ENCODE measurements at regions not wholly inside any gene's neighbourhood (a gene's known extent, or its start where the extent isn't known, plus 50 kb on each side); places are given as distances from the start of the nearest gene placed in this dataset.

DNA sequence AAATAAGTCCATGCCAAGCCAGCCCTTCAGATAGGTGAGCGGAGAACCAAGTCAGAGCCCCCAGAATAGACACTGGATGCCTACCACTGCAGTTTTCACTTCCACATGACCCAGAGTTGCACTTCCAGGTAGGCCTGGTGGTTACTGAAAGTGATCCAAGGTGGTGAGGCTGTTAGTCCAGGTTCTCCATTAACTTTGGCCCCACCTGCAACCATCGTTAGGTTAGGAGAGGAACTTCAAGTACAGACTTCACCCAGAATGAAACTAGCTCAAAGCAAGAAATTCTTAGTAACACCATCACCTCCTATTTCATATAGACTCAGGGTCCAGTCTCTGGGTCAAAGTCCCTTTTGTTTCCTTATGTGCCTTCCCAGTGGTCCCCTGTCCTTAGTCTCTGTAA, 293.1 kb upstream of the ID2 start (continued):
- TF ChIP-seq DACH1 (IDR thresholded peaks at IDR 0.05; ENCODE audit: partially characterized antibody) (no peak), IRF2 (CRISPR knock-in tag; IDR thresholded peaks at IDR 0.05) (no peak), MAFK (IDR thresholded peaks at IDR 0.05; ENCODE audit: low read length) (no peak), L3MBTL2 (IDR thresholded peaks at IDR 0.05) (no peak), POLR2G (IDR thresholded peaks at IDR 0.05; ENCODE audit: low read depth, low read length) (no peak), SREBF2 (CRISPR knock-in tag; IDR thresholded peaks at IDR 0.05) (no peak), TFAM (CRISPR knock-in tag; conservative IDR thresholded peaks at IDR 0.05) (no peak)
- TF ChIP-seq, protein P1, sequence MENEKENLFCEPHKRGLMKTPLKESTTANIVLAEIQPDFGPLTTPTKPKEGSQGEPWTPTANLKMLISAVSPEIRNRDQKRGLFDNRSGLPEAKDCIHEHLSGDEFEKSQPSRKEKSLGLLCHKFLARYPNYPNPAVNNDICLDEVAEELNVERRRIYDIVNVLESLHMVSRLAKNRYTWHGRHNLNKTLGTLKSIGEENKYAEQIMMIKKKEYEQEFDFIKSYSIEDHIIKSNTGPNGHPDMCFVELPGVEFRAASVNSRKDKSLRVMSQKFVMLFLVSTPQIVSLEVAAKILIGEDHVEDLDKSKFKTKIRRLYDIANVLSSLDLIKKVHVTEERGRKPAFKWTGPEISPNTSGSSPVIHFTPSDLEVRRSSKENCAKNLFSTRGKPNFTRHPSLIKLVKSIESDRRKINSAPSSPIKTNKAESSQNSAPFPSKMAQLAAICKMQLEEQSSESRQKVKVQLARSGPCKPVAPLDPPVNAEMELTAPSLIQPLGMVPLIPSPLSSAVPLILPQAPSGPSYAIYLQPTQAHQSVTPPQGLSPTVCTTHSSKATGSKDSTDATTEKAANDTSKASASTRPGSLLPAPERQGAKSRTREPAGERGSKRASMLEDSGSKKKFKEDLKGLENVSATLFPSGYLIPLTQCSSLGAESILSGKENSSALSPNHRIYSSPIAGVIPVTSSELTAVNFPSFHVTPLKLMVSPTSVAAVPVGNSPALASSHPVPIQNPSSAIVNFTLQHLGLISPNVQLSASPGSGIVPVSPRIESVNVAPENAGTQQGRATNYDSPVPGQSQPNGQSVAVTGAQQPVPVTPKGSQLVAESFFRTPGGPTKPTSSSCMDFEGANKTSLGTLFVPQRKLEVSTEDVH (IDR thresholded peaks at IDR 0.05; ENCODE audit: low read depth, partially characterized antibody), result no peak

DNA sequence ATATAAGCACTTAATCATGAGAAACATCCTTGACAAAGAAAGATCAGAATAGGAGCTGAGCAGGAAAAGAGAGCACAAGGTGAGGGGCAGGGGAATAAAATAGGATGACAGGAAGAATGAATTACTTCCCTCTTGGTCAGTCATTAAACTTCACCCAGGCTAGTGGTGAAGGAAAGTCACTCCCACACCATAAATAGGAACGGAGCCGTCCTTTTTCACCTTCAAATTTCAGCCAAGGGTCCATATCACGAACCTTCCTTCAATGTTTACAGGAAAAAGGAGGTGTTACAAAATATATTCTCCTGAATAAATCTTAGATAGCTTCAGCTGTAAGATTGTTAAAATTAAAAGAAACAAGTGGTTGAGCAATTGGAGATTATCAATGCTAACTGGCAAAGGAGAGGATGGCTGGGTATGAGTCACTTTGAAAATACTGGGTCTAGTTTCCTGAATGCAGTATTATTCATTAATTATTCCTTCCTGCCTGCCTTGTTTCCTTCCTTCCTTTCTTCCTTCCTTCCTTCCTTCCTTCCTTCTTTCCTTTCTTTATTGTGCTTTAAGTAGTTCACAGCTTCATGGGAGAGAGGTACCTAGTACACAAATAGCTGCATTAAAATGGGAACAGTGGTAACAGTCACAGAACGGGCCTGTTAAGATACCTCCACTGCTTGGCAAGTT, 292.3 kb upstream of the ID2 start:
- Histone ChIP-seq H2AFZ (ENCODE audit: low read depth, low read length) (no peak overlapping the region), H3K9me3 (replicated peaks; ENCODE audit: control insufficient read depth, insufficient read depth, low read depth, low read length) (no peaks in the 10 kb centered on the region), H4K20me1 (replicated peaks; ENCODE audit: control insufficient read depth, insufficient read depth, low read length) (no peaks in the 10 kb centered on the region), H3K36me3 (ENCODE audit: control insufficient read depth, insufficient read depth, low read length) (no peaks in the 10 kb centered on the region), H3K79me2 (ENCODE audit: control insufficient read depth, insufficient read depth, low read length) (no peaks in the 10 kb centered on the region), H3K27me3 (ENCODE audit: control insufficient read depth in 2 of 2, insufficient read depth in 2 of 2, low read length in 2 of 2) (peaks cover 2 to 8% of the 10 kb centered on the region in 2 experiments; a peak in 2 of 5 replicates), H3K27ac (ENCODE audit: extremely low read depth, low read depth, low read length) (no peak overlapping the region), H3K9ac (ENCODE audit: insufficient read depth in 1 of 2, low read depth in 2 of 2, low read length in 2 of 2) (no peak overlapping the region), H3K4me1 (replicated peaks in 1 of 2; ENCODE audit: control insufficient read depth in 2 of 2, insufficient read depth in 2 of 2, low read length in 2 of 2) (no peaks in the 10 kb centered on the region), H3K4me2 (ENCODE audit: insufficient read depth, low read length) (no peak overlapping the region), H3K9me1 (ENCODE audit: control insufficient read depth, insufficient read depth, low read length) (no peaks in the 10 kb centered on the region), H3K4me3 (no peak overlapping the region)
- ChIA-PET CTCF (ENCODE audit: low intra/inter-chr PET ratio) (no interaction called here), POLR2A (interaction anchor here (0.6 kb wide), 1 partner anchor 812 kb away, joined by 4 read pairs; no protein-coding TSS in a partner anchor)
- FAIRE-seq (no peak), ATAC-seq (no peak), DNase-seq (ENCODE audit: extremely low read depth in 1 of 4, low spot score in 3 of 4) (no peak)
- intact Hi-C loops (cut with micrococcal nuclease) (no loop called here), in situ Hi-C loops (cut with MboI) (no loop called here)
- WGBS (ENCODE audit: insufficient coverage, low coverage, missing lambda C conversion rate), result 2% methylated on average over 4 of the region's 4 CpGs
- BruUV-seq (replicated peaks), result no TSS peak
- TF ChIP-seq GTF2E2 (tag; IDR thresholded peaks at IDR 0.05) (no peak), RFX1 (IDR thresholded peaks at IDR 0.05) (no peak), FOXK2 (conservative IDR thresholded peaks at IDR 0.05 in 1 of 2, IDR thresholded peaks at IDR 0.05 in 1 of 2; ENCODE audit: low read depth in 2 of 2) (no peak), MAFF (IDR thresholded peaks at IDR 0.05; ENCODE audit: low read length) (no peak), SAP30 (IDR thresholded peaks at IDR 0.05; ENCODE audit: borderline replicate concordance, insufficient read depth, low read depth, low read length, poor library complexity, severe bottlenecking) (no peak)
- TF ChIP-seq, protein P2, sequence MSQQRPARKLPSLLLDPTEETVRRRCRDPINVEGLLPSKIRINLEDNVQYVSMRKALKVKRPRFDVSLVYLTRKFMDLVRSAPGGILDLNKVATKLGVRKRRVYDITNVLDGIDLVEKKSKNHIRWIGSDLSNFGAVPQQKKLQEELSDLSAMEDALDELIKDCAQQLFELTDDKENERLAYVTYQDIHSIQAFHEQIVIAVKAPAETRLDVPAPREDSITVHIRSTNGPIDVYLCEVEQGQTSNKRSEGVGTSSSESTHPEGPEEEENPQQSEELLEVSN (IDR thresholded peaks at IDR 0.05; ENCODE audit: borderline replicate concordance in 1 of 2, extremely low read depth in 1 of 2, insufficient read depth in 1 of 2, insufficient read length in 1 of 2, low read depth in 1 of 2, low read length in 1 of 2, poor library complexity in 1 of 2, severe bottlenecking in 1 of 2), result no peak
- TF ChIP-seq, protein P3, sequence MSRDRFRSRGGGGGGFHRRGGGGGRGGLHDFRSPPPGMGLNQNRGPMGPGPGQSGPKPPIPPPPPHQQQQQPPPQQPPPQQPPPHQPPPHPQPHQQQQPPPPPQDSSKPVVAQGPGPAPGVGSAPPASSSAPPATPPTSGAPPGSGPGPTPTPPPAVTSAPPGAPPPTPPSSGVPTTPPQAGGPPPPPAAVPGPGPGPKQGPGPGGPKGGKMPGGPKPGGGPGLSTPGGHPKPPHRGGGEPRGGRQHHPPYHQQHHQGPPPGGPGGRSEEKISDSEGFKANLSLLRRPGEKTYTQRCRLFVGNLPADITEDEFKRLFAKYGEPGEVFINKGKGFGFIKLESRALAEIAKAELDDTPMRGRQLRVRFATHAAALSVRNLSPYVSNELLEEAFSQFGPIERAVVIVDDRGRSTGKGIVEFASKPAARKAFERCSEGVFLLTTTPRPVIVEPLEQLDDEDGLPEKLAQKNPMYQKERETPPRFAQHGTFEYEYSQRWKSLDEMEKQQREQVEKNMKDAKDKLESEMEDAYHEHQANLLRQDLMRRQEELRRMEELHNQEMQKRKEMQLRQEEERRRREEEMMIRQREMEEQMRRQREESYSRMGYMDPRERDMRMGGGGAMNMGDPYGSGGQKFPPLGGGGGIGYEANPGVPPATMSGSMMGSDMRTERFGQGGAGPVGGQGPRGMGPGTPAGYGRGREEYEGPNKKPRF (IDR thresholded peaks at IDR 0.05; ENCODE audit: low read depth, low read length), result no peak

Data from K562 (cell line).